Lower leg skin (tissue), 3 donors: ENCODE measurements at regions not wholly inside any gene's neighbourhood (a gene's known extent, or its start where the extent isn't known, plus 50 kb on each side); places are given as distances from the start of the nearest gene placed in this dataset.

ENCODE experiments used
- CTCF ChIP-seq, 3 donors: fragments of 450-650 bp; IDR thresholded peaks; one replicate each; pipeline ENCODE4 v1.5.1; 2016; ENCODE audit warnings: antibody characterized with exemption in 3 of 3, mild to moderate bottlenecking in 3 of 3, moderate library complexity in 2 of 3
- POLR2A ChIP-seq, 2 donors: fragments of 450-650 bp; IDR thresholded peaks; one replicate each; pipeline ENCODE4 v1.6.1; 2016 to 2017; ENCODE audit warnings: antibody characterized with exemption in 2 of 2, mild to moderate bottlenecking in 1 of 2, moderate library complexity in 1 of 2

GRCh38 chr14:54193871-54194270 lies 202.9 kb upstream of the CDKN3 start:
- TF ChIP-seq CTCF (IDR thresholded peaks at IDR 0.05), result no peak
- no peak for TF ChIP-seq POLR2A (IDR thresholded peaks at IDR 0.05)
